ENCODE measurements at regions not wholly inside any gene's neighbourhood (a gene's known extent, or its start where the extent isn't known, plus 50 kb on each side); places are given as distances from the start of the nearest gene placed in this dataset.

DNA sequence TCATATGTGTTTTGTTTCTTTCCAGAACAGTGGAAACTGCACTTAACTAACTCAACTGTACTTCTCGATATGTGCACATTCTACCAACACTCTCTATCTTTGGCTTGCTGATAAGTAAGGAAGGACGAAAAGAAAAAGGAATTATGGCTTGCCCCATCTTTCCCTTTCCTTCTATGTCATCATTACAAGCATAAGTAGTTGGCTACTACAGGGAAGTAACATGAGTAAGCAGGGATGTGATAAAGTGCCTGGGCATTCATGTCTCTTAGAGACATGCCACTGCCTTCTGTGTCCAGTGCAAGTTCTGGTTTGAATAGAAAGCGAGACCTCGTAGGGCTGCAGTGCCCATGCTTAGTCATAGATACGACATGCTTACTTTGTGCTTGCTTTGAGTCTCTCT, 342.5 kb downstream of the ETS1 start (continued):
- TF ChIP-seq, protein P1, sequence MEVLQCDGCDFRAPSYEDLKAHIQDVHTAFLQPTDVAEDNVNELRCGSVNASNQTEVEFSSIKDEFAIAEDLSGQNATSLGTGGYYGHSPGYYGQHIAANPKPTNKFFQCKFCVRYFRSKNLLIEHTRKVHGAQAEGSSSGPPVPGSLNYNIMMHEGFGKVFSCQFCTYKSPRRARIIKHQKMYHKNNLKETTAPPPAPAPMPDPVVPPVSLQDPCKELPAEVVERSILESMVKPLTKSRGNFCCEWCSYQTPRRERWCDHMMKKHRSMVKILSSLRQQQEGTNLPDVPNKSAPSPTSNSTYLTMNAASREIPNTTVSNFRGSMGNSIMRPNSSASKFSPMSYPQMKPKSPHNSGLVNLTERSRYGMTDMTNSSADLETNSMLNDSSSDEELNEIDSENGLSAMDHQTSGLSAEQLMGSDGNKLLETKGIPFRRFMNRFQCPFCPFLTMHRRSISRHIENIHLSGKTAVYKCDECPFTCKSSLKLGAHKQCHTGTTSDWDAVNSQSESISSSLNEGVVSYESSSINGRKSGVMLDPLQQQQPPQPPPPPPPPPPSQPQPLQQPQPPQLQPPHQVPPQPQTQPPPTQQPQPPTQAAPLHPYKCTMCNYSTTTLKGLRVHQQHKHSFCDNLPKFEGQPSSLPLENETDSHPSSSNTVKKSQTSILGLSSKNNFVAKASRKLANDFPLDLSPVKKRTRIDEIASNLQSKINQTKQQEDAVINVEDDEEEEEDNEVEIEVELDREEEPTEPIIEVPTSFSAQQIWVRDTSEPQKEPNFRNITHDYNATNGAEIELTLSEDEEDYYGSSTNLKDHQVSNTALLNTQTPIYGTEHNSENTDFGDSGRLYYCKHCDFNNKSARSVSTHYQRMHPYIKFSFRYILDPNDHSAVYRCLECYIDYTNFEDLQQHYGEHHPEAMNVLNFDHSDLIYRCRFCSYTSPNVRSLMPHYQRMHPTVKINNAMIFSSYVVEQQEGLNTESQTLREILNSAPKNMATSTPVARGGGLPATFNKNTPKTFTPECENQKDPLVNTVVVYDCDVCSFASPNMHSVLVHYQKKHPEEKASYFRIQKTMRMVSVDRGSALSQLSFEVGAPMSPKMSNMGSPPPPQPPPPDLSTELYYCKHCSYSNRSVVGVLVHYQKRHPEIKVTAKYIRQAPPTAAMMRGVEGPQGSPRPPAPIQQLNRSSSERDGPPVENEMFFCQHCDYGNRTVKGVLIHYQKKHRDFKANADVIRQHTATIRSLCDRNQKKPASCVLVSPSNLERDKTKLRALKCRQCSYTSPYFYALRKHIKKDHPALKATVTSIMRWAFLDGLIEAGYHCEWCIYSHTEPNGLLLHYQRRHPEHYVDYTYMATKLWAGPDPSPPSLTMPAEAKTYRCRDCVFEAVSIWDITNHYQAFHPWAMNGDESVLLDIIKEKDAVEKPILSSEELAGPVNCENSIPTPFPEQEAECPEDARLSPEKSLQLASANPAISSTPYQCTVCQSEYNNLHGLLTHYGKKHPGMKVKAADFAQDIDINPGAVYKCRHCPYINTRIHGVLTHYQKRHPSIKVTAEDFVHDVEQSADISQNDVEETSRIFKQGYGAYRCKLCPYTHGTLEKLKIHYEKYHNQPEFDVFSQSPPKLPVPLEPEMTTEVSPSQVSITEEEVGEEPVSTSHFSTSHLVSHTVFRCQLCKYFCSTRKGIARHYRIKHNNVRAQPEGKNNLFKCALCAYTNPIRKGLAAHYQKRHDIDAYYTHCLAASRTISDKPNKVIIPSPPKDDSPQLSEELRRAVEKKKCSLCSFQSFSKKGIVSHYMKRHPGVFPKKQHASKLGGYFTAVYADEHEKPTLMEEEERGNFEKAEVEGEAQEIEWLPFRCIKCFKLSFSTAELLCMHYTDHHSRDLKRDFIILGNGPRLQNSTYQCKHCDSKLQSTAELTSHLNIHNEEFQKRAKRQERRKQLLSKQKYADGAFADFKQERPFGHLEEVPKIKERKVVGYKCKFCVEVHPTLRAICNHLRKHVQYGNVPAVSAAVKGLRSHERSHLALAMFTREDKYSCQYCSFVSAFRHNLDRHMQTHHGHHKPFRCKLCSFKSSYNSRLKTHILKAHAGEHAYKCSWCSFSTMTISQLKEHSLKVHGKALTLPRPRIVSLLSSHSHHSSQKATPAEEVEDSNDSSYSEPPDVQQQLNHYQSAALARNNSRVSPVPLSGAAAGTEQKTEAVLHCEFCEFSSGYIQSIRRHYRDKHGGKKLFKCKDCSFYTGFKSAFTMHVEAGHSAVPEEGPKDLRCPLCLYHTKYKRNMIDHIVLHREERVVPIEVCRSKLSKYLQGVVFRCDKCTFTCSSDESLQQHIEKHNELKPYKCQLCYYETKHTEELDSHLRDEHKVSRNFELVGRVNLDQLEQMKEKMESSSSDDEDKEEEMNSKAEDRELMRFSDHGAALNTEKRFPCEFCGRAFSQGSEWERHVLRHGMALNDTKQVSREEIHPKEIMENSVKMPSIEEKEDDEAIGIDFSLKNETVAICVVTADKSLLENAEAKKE (CRISPR knock-in tag; IDR thresholded peaks at IDR 0.05) = no peak
- TF ChIP-seq STAT1 (IDR thresholded peaks at IDR 0.05; ENCODE audit: unreplicated experiment) (no peak), EZH2phosphoT487 (IDR thresholded peaks at IDR 0.05; ENCODE audit: unreplicated experiment) (no peak), CREB1 (CRISPR knock-in tag; IDR thresholded peaks at IDR 0.05; ENCODE audit: low read depth) (no peak), ZNF114 (CRISPR knock-in tag; IDR thresholded peaks at IDR 0.05) (no peak)
- TF ChIP-seq, protein P2, sequence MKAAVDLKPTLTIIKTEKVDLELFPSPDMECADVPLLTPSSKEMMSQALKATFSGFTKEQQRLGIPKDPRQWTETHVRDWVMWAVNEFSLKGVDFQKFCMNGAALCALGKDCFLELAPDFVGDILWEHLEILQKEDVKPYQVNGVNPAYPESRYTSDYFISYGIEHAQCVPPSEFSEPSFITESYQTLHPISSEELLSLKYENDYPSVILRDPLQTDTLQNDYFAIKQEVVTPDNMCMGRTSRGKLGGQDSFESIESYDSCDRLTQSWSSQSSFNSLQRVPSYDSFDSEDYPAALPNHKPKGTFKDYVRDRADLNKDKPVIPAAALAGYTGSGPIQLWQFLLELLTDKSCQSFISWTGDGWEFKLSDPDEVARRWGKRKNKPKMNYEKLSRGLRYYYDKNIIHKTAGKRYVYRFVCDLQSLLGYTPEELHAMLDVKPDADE (IDR thresholded peaks at IDR 0.05) = no peak

DNA sequence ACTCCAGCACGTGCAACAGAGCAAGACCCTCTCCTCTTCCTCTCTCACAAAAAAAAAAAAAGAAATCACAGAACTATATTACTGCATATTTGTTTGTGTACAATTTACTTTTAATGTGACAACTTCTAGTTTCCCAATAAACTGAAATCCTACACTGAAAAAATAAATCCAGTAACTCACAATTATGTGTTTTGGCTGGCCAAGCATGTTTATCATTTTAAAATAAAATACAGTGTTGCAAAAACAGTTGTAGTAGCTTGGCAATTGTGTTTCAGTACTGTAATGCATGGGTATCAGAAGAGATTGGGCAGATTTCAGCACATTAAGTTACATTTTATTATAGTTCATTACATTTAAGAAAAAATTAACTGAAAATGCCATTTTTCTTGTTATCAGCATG, 344.9 kb downstream of the ETS1 start:
- Mint-ChIP-seq H3K9me3 (no peaks in the 10 kb centered on the region; the same call in 2 of the 3 replicates), H3K4me1 (peaks cover 7% of the 10 kb centered on the region)
- no peak for ATAC-seq

More for the DNA sequence above, 344.9 kb downstream of the ETS1 start:
- Histone ChIP-seq H4K20me1 (replicated peaks; ENCODE audit: insufficient read depth) (no peaks in the 10 kb centered on the region), H3K27ac (ENCODE audit: low read depth) (no peak overlapping the region), H3K4me1 (ENCODE audit: insufficient read depth) (peaks cover 4% of the 10 kb centered on the region; the same call in 1 of the 2 replicates), H3K4me3 (no peak overlapping the region), H3K9me2 (ENCODE audit: insufficient read depth) (no peaks in the 10 kb centered on the region), H2AFZ (no peak overlapping the region), H3K27me3 (ENCODE audit: insufficient read depth) (no peaks in the 10 kb centered on the region), H3F3A (replicated peaks; ENCODE audit: low read depth) (no peaks in the 10 kb centered on the region), H3K36me3 (ENCODE audit: insufficient read depth) (no peaks in the 10 kb centered on the region), H3K79me2 (replicated peaks; ENCODE audit: insufficient read depth) (no peaks in the 10 kb centered on the region), H3K4me2 (no peak overlapping the region)
- no peak overlapping the region for H3K4me3 Mint-ChIP-seq
- peaks cover 3% of the 10 kb centered on the region for H3K27me3 Mint-ChIP-seq (ENCODE audit: insufficient read depth, low read depth, poor library complexity)
- DNase-seq (ENCODE audit: low spot score) = no peak
- H3K27ac Mint-ChIP-seq = no peak overlapping the region
- TF ChIP-seq CREB1 (CRISPR knock-in tag; IDR thresholded peaks at IDR 0.05; ENCODE audit: low read depth) (no peak), ZNF114 (CRISPR knock-in tag; IDR thresholded peaks at IDR 0.05) (no peak), STAT1 (IDR thresholded peaks at IDR 0.05; ENCODE audit: unreplicated experiment) (no peak)
- H3K36me3 Mint-ChIP-seq (ENCODE audit: low read depth) = no peaks in the 10 kb centered on the region

Data from GM23338 (cell line).